ENCODE measurements at regions not wholly inside any gene's neighbourhood (a gene's known extent, or its start where the extent isn't known, plus 50 kb on each side); places are given as distances from the start of the nearest gene placed in this dataset.

DNA sequence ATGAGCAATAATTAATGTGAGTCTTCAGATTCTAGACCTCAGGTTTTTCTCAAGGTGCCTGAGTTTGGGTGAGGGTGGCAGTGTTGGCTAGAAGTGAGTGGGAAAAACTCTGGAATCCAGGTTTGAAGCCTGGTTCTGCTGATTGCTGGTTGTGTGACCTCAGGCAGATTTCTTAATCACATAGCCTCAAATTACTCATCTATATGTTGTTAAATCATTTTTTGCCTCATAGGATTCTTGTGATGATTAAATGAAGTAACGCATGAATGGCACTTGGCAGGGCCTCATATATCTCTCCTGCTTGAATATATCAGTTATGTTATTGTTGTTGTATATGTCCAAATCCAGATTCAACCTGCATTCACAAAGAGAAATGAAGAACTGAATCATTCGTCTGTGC lies 60.5 kb downstream of the NR2F2 start:
- in situ Hi-C loops (cut with HindIII; ENCODE audit: low pct_unique_long_range_greater_than_20kb, low sequenced_read_pairs) = no loop called here
- no peak for DNase-seq (ENCODE audit: low read depth)

DNA sequence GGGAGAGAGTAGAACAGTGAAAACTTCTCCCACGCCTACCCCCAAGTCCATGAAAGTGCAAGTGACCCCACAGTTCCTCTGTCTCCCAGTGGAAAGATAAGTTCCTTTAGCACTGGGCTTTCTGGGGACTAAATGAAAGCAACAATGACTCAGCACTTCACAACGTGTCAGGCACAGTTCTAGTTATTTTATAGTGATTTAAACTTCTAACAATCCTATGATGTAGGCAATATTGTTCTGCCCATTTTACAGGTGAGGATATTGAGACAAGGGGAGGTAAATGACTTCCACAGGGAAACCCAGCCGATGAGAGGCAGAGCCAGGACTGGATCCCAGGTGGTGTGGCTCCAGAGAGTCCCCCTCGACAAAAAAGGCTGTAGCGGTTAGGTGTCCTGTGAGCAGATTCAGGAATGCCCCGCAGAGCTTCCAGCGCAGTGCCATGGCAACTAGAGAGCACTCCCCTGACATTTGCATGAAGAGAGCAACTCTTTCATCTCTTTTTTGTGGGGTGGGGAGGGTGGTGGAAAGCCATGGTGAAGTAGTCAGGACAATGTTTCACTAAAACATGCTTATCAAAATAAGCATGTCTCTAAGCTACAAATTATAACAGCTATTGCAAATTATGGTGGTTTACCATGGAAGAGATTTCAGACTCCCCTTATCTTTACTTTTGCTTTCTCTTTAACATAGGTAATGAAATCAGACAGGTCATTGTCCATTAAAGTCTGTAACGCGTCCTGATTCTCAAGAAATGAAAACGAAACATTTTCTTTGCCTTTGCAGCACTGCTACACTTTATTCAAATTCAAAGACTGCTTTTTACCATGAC lies 62.1 kb downstream of the NR2F2 start:
- no peak for DNase-seq (ENCODE audit: low read depth)
- in situ Hi-C loops (cut with HindIII; ENCODE audit: low pct_unique_long_range_greater_than_20kb, low sequenced_read_pairs) = no loop called here

DNA sequence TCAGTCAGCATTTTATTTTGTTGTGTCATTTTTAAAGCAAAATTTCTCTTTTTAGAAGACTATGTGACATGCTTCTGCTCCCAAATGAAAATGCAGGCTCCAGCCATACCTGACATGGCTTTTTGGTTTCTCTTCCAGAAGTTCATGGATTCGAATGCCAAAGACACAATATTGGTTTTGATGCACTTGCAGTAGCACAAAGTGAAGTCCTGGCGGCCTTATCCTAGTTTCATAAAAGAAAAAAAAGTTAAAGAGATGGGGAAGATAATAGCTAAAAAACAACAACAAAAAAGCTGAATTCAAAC lies 62.7 kb downstream of the NR2F2 start:
- DNase-seq (ENCODE audit: low read depth) = no peak
- in situ Hi-C loops (cut with HindIII; ENCODE audit: low pct_unique_long_range_greater_than_20kb, low sequenced_read_pairs) = no loop called here

DNA sequence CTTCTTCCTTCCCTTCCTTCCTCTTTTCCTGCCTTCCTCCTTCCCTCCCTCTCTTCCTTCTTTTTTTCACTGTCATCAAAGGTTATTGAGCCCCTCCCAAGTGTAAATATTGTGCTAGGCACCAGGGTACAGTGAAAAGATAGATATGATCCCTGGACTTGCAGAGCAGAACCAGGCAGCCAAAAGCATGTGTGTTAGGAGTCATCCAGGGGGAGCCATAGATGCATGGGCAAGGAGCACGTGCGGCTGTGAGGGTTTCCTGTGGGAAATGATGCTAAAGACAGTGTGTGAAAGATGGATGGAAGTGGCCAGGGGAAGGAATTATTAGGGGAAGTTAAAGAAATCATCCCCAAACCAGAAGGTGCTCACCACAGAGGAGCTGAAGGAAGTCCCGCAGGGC lies 65.2 kb downstream of the NR2F2 start:
- in situ Hi-C loops (cut with HindIII; ENCODE audit: low pct_unique_long_range_greater_than_20kb, low sequenced_read_pairs) = no loop called here
- no peak for DNase-seq (ENCODE audit: low read depth)

DNA sequence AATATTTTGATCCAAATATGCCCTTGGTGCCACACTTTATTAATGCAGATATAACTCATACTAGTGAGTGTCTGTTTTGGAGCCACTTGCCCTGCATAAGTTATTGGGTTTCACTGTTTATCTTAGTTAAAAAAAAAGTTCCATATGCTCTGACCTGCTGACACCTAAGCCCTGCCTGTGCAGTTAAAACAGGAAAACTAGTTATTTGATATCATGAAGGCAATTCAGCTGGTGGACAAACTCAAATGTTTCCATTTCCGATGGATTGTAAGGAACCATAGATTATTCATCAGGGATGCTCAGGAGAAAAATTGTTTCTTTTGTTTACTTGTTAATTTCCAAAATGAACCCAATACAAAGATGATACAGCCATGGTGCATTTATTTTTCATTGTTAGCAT lies 68.3 kb downstream of the NR2F2 start:
- in situ Hi-C loops (cut with HindIII; ENCODE audit: low pct_unique_long_range_greater_than_20kb, low sequenced_read_pairs) = no loop called here
- DNase-seq (ENCODE audit: low read depth) = no peak

DNA sequence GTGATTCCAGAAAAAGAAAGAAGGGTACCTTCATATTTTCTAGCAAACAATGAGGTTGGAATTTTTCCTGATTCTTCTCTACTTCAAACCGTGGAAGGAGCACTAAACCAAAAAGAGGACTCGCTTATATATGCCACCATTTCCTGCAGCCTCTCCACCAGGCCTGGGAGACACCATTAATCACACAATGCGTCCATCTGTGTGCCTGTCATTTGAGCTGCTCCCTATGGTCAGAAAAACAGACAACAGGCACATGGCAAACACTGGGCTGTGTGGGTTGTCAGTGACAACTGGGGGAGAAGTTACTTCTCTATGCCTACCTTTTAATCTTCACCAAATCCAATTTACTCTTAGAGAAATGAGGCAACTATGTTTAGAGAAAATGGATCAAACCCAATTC lies 71.9 kb downstream of the NR2F2 start:
- in situ Hi-C loops (cut with HindIII; ENCODE audit: low pct_unique_long_range_greater_than_20kb, low sequenced_read_pairs) = no loop called here
- no peak for DNase-seq (ENCODE audit: low read depth)

DNA sequence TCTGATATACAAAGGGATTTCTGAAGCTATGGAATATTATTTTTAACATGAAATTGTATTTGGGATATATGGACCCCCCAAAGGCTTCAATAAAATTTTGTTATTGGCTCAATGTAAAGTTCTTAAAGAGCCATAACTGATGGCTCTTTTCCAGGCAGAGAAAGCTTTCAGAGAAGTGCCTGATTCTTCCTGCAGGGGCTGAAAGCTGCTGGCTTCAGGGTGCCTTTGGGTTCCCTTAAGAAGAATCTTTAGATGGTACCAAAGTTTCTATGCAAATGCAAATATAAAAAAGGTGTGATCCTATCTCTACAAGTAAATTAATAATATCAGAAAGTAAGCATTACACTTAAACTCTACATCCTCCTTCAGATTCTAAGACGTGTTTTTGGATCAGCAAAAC lies 72.6 kb downstream of the NR2F2 start:
- DNase-seq (ENCODE audit: low read depth) = no peak
- in situ Hi-C loops (cut with HindIII; ENCODE audit: low pct_unique_long_range_greater_than_20kb, low sequenced_read_pairs) = no loop called here

DNA sequence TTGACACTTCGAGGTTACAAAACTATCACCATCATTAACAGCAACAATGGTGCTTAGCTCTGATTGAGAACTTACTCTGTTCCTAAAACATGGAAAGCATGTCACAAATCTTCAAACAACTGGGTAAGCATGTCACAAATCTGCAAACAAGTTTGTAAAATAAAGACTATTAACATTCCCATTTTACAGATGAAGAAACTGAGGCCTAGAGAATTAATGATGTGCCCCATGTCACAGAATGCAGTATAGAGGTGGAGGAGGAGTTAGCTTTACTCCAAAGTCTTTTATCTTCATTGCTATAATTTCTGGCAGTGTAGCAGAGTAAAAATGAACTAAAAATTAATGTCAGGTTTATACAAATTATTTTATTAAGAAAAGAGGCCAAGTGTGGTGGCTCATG lies 73.4 kb downstream of the NR2F2 start:
- in situ Hi-C loops (cut with HindIII; ENCODE audit: low pct_unique_long_range_greater_than_20kb, low sequenced_read_pairs) = no loop called here

DNA sequence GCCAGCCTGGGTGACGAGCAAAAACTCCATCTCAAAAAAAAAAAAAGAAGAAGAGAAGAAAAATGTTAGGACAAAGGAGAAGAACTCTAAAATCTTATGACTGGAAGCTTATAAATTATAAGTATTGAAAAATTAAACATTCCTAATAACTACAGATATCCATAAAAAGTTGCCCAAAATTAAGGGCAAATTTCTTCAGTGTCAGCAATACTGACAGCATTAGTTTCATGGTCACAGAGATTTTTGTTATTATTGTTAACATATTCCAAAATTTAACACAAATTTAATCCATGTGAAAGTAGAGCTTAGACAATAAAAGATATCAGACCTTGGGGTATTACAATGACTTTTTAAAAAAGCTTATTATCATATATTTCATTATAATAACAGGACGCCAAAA lies 74.1 kb downstream of the NR2F2 start:
- no peak for DNase-seq (ENCODE audit: low read depth)
- in situ Hi-C loops (cut with HindIII; ENCODE audit: low pct_unique_long_range_greater_than_20kb, low sequenced_read_pairs) = no loop called here

More for the DNA sequence above, 73.4 kb downstream of the NR2F2 start:
- no peak for DNase-seq (ENCODE audit: low read depth)

DNA sequence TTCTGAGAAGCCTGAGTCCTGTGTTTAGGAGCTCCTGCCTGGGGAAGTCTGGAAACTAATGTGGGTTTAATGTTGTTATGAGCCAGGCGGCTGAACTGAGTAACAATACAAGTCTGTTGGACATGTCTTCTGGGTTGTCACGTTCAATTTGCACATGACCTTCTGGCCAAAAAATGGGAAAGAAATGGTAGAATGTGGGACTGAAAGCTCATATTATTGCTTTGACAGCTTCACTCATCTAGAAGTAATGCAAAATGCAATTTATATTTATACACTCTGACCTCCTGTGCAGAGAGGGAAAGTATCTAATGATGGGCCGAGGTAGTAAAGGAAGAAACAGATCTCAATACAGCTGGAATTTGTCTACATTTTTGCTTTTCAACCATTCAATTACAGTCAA lies 75.8 kb downstream of the NR2F2 start:
- in situ Hi-C loops (cut with HindIII; ENCODE audit: low pct_unique_long_range_greater_than_20kb, low sequenced_read_pairs) = no loop called here
- no peak for DNase-seq (ENCODE audit: low read depth)

DNA sequence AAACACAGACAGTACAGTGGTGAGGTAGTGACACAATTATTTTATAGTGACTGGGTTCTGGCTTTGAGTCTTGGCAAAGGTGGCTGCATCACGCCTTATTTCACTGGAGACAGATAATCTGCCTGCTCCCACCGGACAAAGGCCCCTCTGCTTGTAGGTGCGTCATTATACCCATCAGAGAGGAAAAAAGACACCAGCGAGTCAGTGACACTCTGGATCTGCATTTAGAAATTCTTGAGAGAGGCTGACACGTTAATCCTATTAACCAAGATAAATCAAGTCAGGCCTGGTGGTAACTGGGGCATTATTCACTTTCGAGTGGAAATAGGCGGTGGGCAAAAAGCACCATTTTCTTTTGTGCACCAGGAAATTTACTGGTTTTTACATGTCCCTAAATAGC lies 76.2 kb downstream of the NR2F2 start:
- in situ Hi-C loops (cut with HindIII; ENCODE audit: low pct_unique_long_range_greater_than_20kb, low sequenced_read_pairs) = no loop called here
- DNase-seq (ENCODE audit: low read depth) = no peak

DNA sequence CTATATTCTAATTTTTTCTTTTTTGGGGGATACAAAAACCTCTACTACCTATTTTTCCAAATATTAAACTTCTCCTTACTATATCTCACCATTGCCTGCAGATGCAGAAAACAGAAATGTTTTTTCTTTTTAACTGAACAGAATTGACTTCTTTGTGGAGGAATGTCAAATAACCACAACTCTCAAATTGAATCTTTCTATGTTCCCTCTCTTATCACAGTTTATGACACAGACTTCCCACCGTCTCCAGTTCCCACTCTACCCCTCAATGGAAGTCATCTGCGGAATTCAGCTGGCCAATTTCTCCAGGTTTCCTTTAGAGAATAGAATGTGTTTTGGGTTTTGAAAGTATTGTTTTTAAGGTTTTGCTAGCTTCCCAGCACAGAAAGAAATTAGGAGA lies 77.0 kb downstream of the NR2F2 start:
- DNase-seq (ENCODE audit: low read depth) = no peak
- in situ Hi-C loops (cut with HindIII; ENCODE audit: low pct_unique_long_range_greater_than_20kb, low sequenced_read_pairs) = no loop called here

DNA sequence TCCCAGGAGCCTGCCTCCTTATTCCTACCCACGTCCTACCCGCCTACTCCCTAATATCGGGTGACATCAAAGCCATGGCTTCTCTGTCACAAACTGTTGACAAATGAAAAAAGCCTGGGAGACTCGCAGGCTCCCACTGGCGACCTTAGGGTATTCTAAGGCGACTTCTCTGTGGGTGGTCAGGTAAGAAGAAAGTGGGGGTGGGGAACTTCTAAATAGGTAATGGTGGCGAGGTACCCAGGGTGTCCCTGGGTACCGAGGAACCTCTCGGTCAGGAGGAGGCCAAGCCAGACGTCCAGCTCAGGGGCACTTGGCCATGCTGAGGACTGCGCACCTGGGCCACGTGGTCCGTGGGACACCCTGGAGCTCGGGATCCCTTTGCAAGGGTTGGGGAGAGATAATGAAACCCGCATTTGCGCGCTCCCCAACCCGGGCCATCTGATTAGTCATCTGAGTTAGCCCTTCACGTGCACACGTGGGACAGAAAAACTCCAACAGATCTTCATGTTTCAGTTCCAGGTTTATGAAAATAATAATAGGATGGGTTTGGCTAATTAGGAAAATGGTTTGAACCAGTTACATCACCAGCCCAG lies 78.2 kb downstream of the NR2F2 start:
- no peak for DNase-seq (ENCODE audit: low read depth)
- in situ Hi-C loops (cut with HindIII; ENCODE audit: low pct_unique_long_range_greater_than_20kb, low sequenced_read_pairs) = no loop called here

DNA sequence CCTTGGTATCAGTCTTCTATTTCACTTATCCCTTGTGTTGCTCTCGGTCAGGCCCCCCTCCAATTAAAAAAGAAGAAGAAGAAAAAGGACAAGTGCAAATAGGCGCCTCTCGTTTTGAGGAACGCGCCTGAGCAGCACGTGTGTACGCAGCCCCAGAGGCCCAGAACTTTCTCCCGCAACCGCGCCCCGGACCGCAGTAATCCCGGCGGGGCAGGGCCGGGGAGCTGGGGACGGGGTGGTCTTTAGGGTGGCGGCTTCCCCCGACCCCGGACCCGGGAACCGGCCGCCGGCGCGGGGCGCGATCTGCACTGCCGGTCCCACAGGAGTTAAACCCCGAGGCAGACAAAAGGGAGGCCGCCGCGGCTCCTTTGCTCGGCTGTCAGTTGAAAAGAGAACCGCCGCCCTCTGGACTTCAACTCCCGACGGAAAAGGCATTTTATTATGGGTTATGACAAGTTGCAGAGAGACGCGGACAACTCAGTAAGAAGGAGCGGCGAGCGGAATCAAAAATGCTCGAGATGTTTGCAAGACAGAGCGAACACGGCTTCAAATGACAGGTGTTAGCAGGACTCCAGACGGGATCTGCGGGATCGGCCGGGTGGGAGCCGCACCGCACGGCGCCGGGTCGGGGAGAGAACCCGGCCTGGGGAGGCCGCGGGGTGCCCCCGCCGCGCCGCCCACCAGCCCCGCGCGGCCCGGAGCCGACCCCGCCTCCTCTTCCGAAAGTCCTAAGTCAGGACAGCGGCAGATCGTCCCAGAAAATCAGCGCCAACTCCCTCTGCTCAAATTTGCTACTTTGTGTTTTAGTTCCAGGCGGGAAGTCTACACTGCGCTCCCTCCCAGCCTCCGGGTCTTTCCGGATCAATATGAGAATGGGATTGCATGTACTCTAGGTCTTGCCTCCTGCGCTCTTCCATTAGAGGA lies 79.0 kb downstream of the NR2F2 start:
- DNase-seq (ENCODE audit: low read depth) = no peak
- in situ Hi-C loops (cut with HindIII; ENCODE audit: low pct_unique_long_range_greater_than_20kb, low sequenced_read_pairs) = no loop called here

DNA sequence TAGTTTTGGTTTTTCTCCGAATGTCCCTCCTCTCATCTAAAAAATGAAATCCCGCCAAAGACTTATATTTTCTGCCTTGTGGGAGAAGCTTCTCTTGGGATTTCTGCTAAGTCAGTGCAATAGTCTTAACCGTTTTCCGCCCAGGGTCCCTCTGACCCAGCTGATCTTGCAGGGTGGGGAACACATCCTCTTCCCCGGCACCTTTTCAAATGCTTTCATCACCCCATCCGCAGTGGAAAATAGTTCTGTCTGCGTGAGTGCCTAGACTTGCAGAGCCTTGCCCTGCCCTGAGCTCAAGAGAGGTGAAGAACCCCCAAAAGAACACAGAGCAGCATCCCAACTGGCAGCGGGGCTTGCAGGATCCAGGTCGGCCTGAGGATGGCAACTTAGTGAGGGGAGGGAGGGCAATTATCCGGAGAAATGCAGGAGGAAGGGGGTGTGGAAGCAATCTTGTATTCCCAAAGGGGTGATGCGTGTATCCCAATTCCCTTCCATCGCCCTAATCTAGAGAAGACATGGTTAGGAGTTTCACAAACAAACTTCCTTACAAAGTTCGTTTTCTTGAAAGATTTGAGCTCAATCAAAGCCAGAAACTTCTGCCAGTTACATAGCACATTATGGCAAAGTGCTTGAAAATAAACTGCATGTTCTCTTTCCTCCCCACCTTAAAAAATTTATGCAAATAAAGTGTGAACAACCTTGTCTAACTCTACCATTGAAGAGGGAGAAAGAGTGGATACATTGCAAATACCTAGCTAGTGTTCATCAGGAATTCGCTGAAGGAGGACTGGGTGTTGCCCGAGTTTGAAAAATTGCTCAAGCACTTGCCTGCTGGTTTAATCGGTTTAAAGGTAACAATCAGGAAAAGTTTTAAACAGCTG lies 79.9 kb downstream of the NR2F2 start:
- in situ Hi-C loops (cut with HindIII; ENCODE audit: low pct_unique_long_range_greater_than_20kb, low sequenced_read_pairs) = no loop called here
- DNase-seq (ENCODE audit: low read depth) = no peak

DNA sequence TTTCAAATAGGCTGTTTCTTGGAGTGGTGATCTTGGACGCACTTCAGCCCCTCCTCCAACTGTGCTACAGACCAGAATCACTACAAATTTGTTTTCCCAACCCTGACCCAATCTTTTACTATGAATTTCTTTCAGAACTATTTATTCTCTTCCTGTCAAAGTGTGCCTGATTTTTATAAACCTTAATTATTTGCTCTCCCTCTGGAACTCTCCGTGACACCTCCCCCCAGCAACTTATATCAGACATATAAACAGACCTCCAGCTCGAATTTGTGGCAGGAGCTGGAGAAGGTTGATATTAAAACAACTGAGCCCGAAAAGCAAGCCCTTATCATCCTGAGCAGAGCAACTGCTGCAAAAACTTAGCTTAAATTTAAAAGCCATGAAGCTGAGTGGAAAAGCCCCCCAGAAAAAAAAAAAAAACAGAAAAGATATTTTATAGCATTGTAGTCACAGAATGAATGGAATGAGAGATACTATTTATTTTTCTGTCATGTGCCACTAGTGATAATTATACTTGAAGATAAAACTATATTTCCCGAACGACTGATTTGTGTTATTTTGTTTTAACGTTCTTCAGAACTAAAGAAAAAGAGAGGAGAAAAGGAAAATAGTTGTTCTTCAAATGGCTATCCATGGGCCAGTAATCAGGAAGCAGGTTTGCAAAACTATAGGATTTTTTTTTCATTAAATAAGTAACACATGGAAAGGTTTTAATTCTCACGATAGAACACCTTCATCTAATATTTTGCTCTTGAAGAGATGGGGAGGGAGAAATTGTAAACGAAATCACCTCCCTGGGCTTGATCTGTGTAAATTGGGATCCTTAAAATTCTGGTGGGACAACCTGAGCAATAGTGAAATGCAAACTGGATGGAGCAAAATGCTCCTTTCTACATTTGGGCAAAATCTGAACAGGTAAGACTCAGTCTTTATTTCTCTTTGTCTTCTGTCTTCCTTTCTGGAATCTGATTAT lies 80.8 kb downstream of the NR2F2 start:
- in situ Hi-C loops (cut with HindIII; ENCODE audit: low pct_unique_long_range_greater_than_20kb, low sequenced_read_pairs) = no loop called here
- no peak for DNase-seq (ENCODE audit: low read depth)
